ENCODE measurements at regions not wholly inside any gene's neighbourhood (a gene's known extent, or its start where the extent isn't known, plus 50 kb on each side); places are given as distances from the start of the nearest gene placed in this dataset.

DNA sequence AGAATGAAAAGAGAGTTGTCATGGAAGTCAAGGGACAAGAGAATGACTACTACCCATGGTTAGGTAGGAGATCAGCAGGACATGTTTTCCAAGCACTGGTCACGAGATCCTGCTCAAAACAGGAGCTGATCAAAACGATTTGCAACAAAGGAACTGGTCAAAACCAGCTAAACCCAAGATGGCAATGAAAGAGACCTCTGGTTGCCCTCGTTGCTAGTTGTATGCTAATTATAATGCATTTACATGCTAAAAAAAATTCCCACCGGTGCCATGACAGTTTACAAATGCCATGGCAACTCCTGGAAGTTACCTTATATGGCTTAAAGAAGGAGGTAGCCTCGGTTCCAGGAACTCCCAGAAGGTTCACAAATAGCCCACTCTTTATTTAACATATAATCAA is 95.0 kb upstream of the OTX2 start:
- ChIA-PET POLR2A (interaction anchor here (0.6 kb wide), 1 partner anchor 1079 kb away, joined by 3 read pairs; no protein-coding TSS in a partner anchor), CTCF (ENCODE audit: low intra/inter-chr PET ratio) (no interaction called here)
- H3K36me3 ChIP-seq (ENCODE audit: control insufficient read depth, insufficient read depth, low read length), result no peaks in the 10 kb centered on the region
- H3K27ac ChIP-seq (ENCODE audit: extremely low read depth, low read depth, low read length), result no peak overlapping the region
- DNase-seq (ENCODE audit: extremely low read depth in 1 of 4, low spot score in 3 of 4) (no peak), ATAC-seq (no peak), FAIRE-seq (no peak)
- no peak overlapping the region for H3K4me2 ChIP-seq (ENCODE audit: insufficient read depth, low read length)
- H3K79me2 ChIP-seq (ENCODE audit: control insufficient read depth, insufficient read depth, low read length), result no peaks in the 10 kb centered on the region
- no peak overlapping the region for H3K9ac ChIP-seq (ENCODE audit: insufficient read depth in 1 of 2, low read depth in 2 of 2, low read length in 2 of 2)
- no TSS peak for BruUV-seq (replicated peaks)
- TF ChIP-seq NCOA6 (IDR thresholded peaks at IDR 0.05) (no peak), MYC (IDR thresholded peaks at IDR 0.05; ENCODE audit: low read depth, low read length) (no peak), MYC (CRISPR knock-in tag; IDR thresholded peaks at IDR 0.05; ENCODE audit: borderline replicate concordance, low read depth) (no peak), TCF3 (CRISPR knock-in tag; IDR thresholded peaks at IDR 0.05) (no peak), MXI1 (IDR thresholded peaks at IDR 0.05; ENCODE audit: low read depth, low read length) (no peak), ZNF282 (CRISPR knock-in tag; IDR thresholded peaks at IDR 0.05) (no peak), CBX1 (IDR thresholded peaks at IDR 0.05; ENCODE audit: low read depth) (no peak)
- TF ChIP-seq, protein P1, sequence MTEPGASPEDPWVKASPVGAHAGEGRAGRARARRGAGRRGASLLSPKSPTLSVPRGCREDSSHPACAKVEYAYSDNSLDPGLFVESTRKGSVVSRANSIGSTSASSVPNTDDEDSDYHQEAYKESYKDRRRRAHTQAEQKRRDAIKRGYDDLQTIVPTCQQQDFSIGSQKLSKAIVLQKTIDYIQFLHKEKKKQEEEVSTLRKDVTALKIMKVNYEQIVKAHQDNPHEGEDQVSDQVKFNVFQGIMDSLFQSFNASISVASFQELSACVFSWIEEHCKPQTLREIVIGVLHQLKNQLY (CRISPR knock-in tag; conservative IDR thresholded peaks at IDR 0.05), result no peak
- TF ChIP-seq, protein P2, sequence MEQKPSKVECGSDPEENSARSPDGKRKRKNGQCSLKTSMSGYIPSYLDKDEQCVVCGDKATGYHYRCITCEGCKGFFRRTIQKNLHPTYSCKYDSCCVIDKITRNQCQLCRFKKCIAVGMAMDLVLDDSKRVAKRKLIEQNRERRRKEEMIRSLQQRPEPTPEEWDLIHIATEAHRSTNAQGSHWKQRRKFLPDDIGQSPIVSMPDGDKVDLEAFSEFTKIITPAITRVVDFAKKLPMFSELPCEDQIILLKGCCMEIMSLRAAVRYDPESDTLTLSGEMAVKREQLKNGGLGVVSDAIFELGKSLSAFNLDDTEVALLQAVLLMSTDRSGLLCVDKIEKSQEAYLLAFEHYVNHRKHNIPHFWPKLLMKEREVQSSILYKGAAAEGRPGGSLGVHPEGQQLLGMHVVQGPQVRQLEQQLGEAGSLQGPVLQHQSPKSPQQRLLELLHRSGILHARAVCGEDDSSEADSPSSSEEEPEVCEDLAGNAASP (IDR thresholded peaks at IDR 0.05), result no peak
- TF ChIP-seq, protein P3, sequence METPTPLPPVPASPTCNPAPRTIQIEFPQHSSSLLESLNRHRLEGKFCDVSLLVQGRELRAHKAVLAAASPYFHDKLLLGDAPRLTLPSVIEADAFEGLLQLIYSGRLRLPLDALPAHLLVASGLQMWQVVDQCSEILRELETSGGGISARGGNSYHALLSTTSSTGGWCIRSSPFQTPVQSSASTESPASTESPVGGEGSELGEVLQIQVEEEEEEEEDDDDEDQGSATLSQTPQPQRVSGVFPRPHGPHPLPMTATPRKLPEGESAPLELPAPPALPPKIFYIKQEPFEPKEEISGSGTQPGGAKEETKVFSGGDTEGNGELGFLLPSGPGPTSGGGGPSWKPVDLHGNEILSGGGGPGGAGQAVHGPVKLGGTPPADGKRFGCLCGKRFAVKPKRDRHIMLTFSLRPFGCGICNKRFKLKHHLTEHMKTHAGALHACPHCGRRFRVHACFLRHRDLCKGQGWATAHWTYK (CRISPR knock-in tag; IDR thresholded peaks at IDR 0.05), result no peak
- in situ Hi-C loops (cut with MboI), result no loop called here
- no peaks in the 10 kb centered on the region for H4K20me1 ChIP-seq (replicated peaks; ENCODE audit: control insufficient read depth, insufficient read depth, low read length)
- no peaks in the 10 kb centered on the region for H3K9me3 ChIP-seq (replicated peaks; ENCODE audit: control insufficient read depth, insufficient read depth, low read depth, low read length)
- intact Hi-C loops (cut with micrococcal nuclease), result no loop called here
- 0% methylated on average over 4 of the region's 5 CpGs for WGBS (ENCODE audit: insufficient coverage, low coverage, missing lambda C conversion rate)
- no peaks in the 10 kb centered on the region for H3K4me1 ChIP-seq (replicated peaks in 1 of 2; ENCODE audit: control insufficient read depth in 2 of 2, insufficient read depth in 2 of 2, low read length in 2 of 2)
- H3K9me1 ChIP-seq (ENCODE audit: control insufficient read depth, insufficient read depth, low read length), result no peaks in the 10 kb centered on the region
- H3K27me3 ChIP-seq (ENCODE audit: control insufficient read depth in 2 of 2, insufficient read depth in 2 of 2, low read length in 2 of 2), result peaks cover 0 to 2% of the 10 kb centered on the region in 2 experiments; a peak in 2 of 5 replicates
- H2AFZ ChIP-seq (ENCODE audit: low read depth, low read length), result no peak overlapping the region
- H3K4me3 ChIP-seq, result no peak overlapping the region

Measured in K562 (cell line).